CD14-positive monocyte (primary cell): ENCODE measurements at regions not wholly inside any gene's neighbourhood (a gene's known extent, or its start where the extent isn't known, plus 50 kb on each side); places are given as distances from the start of the nearest gene placed in this dataset.

Experiments used
- DNase-seq, 3 donors: peaks; one replicate each; pipeline ENCODE4 v3.0.0-alpha.2; 2011 to 2022
- H2AFZ ChIP-seq: 2 replicates; pipeline ENCODE4 v1.6.0; 2012; ENCODE audit warnings: mild to moderate bottlenecking, low read depth, low read length, inconsistent platforms; ENCODE audit not compliant: insufficient read depth, poor library complexity, severe bottlenecking
- H3K27ac ChIP-seq, 2 donors: 1 replicate in 1 of 2; 2 replicates in 1 of 2; pipeline ENCODE4 v1.5.1; 2012 to 2013; ENCODE audit warnings: low read length in 2 of 2, control low read depth in 1 of 2, inconsistent platforms in 1 of 2, low read depth in 1 of 2, mild to moderate bottlenecking in 1 of 2
- H3K27me3 ChIP-seq, 2 donors: one replicate each; pipeline versions ENCODE4 v1.6.0 to v1.6.1; 2011 to 2013; ENCODE audit warnings: low read length in 2 of 2; ENCODE audit not compliant: control insufficient read depth in 2 of 2, insufficient read depth in 2 of 2
- H3K36me3 ChIP-seq, 2 donors: replicated peaks in 1 of 2; 1 replicate in 1 of 2; 2 replicates in 1 of 2; pipeline versions ENCODE4 v1.5.1 to v1.6.1; 2012 to 2013; ENCODE audit warnings: low read length in 2 of 2, control low read depth in 1 of 2, inconsistent platforms in 1 of 2, mild to moderate bottlenecking in 1 of 2; ENCODE audit not compliant: insufficient read depth in 2 of 2, control insufficient read depth in 1 of 2
- H3K4me1 ChIP-seq, 2 donors: 1 replicate in 1 of 2; 2 replicates in 1 of 2; pipeline versions ENCODE4 v1.5.1 to v1.6.1; 2012 to 2013; ENCODE audit warnings: low read length in 2 of 2, control low read depth in 1 of 2, inconsistent platforms in 1 of 2, mild to moderate bottlenecking in 1 of 2, moderate library complexity in 1 of 2; ENCODE audit not compliant: insufficient read depth in 2 of 2, control insufficient read depth in 1 of 2
- H3K4me2 ChIP-seq: replicated peaks from 2 replicates; pipeline ENCODE3; 2012; ENCODE audit warnings: low read length, moderate library complexity, mild to moderate bottlenecking; ENCODE audit not compliant: poor library complexity, severe bottlenecking; ENCODE audit errors: extremely low read depth
- H3K4me3 ChIP-seq, 3 experiments: fragments of 200-600 bp in 1 of 3; sonication (generic) in 1 of 3; replicated peaks in 1 of 3; 1 replicate in 2 of 3; 2 replicates in 1 of 3; pipeline ENCODE4 v1.5.1; 2011 to 2013; ENCODE audit warnings: low read length in 3 of 3, mild to moderate bottlenecking in 3 of 3, control low read depth in 2 of 3, low read depth in 2 of 3, inconsistent platforms in 1 of 3, moderate library complexity in 1 of 3
- H3K79me2 ChIP-seq: 2 replicates; pipeline ENCODE4 v1.6.0; 2012; ENCODE audit warnings: mild to moderate bottlenecking, control low read depth, inconsistent platforms, low read length, moderate library complexity; ENCODE audit not compliant: insufficient read depth
- H3K9ac ChIP-seq: 2 replicates; pipeline ENCODE4 v1.6.0; 2017; ENCODE audit warnings: low read length, mild to moderate bottlenecking; ENCODE audit not compliant: insufficient read depth, poor library complexity, severe bottlenecking
- H3K9me3 ChIP-seq, 2 donors: replicated peaks in 1 of 2; 1 replicate in 1 of 2; 2 replicates in 1 of 2; pipeline versions ENCODE4 v1.5.1 to v1.6.1; 2012 to 2013; ENCODE audit warnings: low read length in 2 of 2, control low read depth in 1 of 2; ENCODE audit not compliant: control insufficient read depth in 1 of 2, insufficient read depth in 1 of 2
- H4K20me1 ChIP-seq: 2 replicates; pipeline ENCODE4 v1.6.0; 2012; ENCODE audit warnings: mild to moderate bottlenecking, low read length, control low read depth, moderate library complexity; ENCODE audit not compliant: insufficient read depth
- H3K27ac Mint-ChIP-seq, 7 donors: one replicate each; pipeline ENCODE4 v1.8.0; 2020; ENCODE audit warnings: mild to moderate bottlenecking in 7 of 7, mixed read lengths in 7 of 7, moderate library complexity in 6 of 7, inconsistent platforms in 2 of 7
- H3K27me3 Mint-ChIP-seq, 3 donors: one replicate each; pipeline ENCODE4 v1.8.0; 2021 to 2022; ENCODE audit warnings: low read depth in 3 of 3, mild to moderate bottlenecking in 3 of 3, mixed read lengths in 3 of 3, moderate library complexity in 3 of 3, inconsistent platforms in 1 of 3
- H3K36me3 Mint-ChIP-seq, 2 donors: one replicate each; pipeline ENCODE4 v1.8.0; 2020; ENCODE audit warnings: mixed read lengths in 2 of 2, inconsistent platforms in 1 of 2, mild to moderate bottlenecking in 1 of 2
- H3K4me1 Mint-ChIP-seq: one replicate; pipeline ENCODE4 v1.8.0; 2020; ENCODE audit warnings: mild to moderate bottlenecking, mixed read lengths
- H3K4me3 Mint-ChIP-seq, 2 donors: one replicate each; pipeline ENCODE4 v1.8.0; 2020; ENCODE audit warnings: mild to moderate bottlenecking in 2 of 2, mixed read lengths in 2 of 2, moderate library complexity in 1 of 2
- H3K9me3 Mint-ChIP-seq, 7 donors: one replicate each; pipeline ENCODE4 v1.8.0; 2020 to 2022; ENCODE audit warnings: mixed read lengths in 7 of 7, mild to moderate bottlenecking in 6 of 7, moderate library complexity in 6 of 7, inconsistent platforms in 2 of 7
- WGBS: methylation state at CpG from one replicate; pipeline ENCODE4 v1.1.5; 2013; ENCODE audit warnings: missing lambda C conversion rate; ENCODE audit not compliant: insufficient coverage; 5-methylcytosine and 5-hydroxymethylcytosine counted together
- intact Hi-C, 2 donors: fragments of 100-400 bp; cut with micrococcal nuclease; formaldehyde crosslinking; loops; one replicate each; pipeline versions ENCODE4 v1.15.0 to v1.15.1; 2023
- TF ChIP-seq, protein P1 (sequence below): fragments of 200-600 bp; IDR thresholded peaks from one replicate; pipeline ENCODE4 v1.8.0; 2022; ENCODE audit warnings: antibody characterized with exemption, mild to moderate bottlenecking

DNA sequence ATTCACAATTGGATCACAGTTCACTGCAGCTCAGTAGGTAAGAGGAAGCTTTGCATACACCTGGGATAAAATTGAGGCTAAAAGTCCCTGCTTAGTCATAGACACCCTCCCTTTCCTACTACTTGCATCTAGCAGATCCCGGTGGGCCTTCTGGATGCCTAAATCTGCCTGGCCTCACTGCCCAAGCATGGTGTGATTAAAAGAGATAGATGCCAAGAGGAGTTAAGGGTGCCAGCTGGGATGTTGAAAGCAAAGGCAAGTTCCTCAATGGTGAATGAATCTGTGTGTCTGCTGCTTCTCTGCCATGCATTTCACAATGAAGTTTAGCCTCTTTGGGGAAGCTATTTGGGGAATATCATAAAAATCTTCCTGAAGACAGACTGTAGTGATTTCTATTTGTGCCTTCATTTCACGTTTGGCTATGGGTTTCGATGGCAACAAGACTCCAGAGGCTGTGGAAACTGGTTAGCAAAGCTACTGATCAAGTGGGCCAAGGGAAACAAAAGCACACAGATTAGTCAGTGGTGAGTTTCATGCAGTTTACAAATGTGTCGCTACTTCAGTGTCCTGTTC is 534.0 kb downstream of the ANKRD50 start:
- Mint-ChIP-seq H3K9me3 (peaks cover 1 to 11% (median 6%) of the 10 kb centered on the region in 7 donors), H3K4me1 (no peaks in the 10 kb centered on the region), H3K4me3 (no peak overlapping the region), H3K27ac (no peak overlapping the region), H3K36me3 (no peaks in the 10 kb centered on the region), H3K27me3 (no peaks in the 10 kb centered on the region)
- intact Hi-C loops: no loop called here
- Histone ChIP-seq H3K4me1 (no peaks in the 10 kb centered on the region), H4K20me1 (no peaks in the 10 kb centered on the region), H3K36me3 (no peaks in the 10 kb centered on the region), H3K27ac (no peak overlapping the region), H3K9me3 (peaks cover 0 to 3% of the 10 kb centered on the region in 2 donors), H3K9ac (no peak overlapping the region), H2AFZ (no peak overlapping the region), H3K4me2 (no peak overlapping the region), H3K27me3 (no peaks in the 10 kb centered on the region), H3K4me3 (no peak overlapping the region), H3K79me2 (no peaks in the 10 kb centered on the region)
- no peak for DNase-seq
- WGBS: 84% methylated on average over 2 of the region's 4 CpGs
- TF ChIP-seq, protein P1, sequence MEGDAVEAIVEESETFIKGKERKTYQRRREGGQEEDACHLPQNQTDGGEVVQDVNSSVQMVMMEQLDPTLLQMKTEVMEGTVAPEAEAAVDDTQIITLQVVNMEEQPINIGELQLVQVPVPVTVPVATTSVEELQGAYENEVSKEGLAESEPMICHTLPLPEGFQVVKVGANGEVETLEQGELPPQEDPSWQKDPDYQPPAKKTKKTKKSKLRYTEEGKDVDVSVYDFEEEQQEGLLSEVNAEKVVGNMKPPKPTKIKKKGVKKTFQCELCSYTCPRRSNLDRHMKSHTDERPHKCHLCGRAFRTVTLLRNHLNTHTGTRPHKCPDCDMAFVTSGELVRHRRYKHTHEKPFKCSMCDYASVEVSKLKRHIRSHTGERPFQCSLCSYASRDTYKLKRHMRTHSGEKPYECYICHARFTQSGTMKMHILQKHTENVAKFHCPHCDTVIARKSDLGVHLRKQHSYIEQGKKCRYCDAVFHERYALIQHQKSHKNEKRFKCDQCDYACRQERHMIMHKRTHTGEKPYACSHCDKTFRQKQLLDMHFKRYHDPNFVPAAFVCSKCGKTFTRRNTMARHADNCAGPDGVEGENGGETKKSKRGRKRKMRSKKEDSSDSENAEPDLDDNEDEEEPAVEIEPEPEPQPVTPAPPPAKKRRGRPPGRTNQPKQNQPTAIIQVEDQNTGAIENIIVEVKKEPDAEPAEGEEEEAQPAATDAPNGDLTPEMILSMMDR: no peak

DNA sequence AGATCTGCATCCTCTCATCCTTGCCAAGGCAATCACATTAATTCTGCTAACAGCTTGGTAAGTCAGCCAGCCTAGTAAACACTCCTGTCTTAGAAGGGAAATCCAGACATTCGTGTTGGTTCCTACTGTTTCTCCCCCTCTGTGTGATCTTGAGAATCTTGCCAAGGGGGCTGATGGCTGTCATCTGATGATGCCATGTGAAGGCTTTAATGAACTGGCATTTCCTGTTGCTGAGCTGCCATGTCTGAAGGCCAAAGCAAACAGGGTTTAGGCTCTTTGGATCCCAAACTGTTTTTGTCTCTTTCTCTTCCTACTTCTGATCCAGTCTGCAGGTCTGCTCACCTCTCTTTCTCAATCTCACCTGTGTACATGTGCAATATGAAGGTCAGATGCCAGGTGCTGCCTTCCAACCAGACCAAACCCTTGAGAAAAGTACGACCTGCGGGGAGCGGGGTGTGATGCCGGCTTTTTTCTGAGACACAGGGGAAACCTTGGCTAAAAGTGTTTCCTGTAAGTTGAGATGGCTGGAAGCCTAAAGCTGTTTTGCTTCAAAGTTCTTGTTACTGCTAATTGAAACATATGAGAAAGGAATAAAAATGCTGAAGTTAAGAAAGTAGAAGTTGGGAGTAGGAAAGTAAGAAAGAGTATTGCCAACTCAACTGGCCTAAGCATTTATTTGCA is 532.9 kb downstream of the ANKRD50 start:
- Mint-ChIP-seq H3K36me3 (no peaks in the 10 kb centered on the region), H3K27me3 (no peaks in the 10 kb centered on the region), H3K9me3 (peaks cover 1 to 11% (median 6%) of the 10 kb centered on the region in 7 donors), H3K4me1 (no peaks in the 10 kb centered on the region), H3K27ac (no peak overlapping the region), H3K4me3 (no peak overlapping the region)
- intact Hi-C loops: no loop called here
- no peaks in the 10 kb centered on the region for H3K36me3 ChIP-seq
- H3K4me1 ChIP-seq: no peaks in the 10 kb centered on the region
- no peaks in the 10 kb centered on the region for H3K27me3 ChIP-seq
- no peak overlapping the region for H3K4me3 ChIP-seq
- no peak overlapping the region for H3K27ac ChIP-seq
- no peak overlapping the region for H2AFZ ChIP-seq
- no peak overlapping the region for H3K9ac ChIP-seq
- H3K9me3 ChIP-seq: peaks cover 0 to 3% of the 10 kb centered on the region in 2 donors
- no peak overlapping the region for H3K4me2 ChIP-seq
- 7% methylated on average over 3 of the region's 5 CpGs for WGBS
- no peaks in the 10 kb centered on the region for H4K20me1 ChIP-seq
- H3K79me2 ChIP-seq: no peaks in the 10 kb centered on the region
- TF ChIP-seq, protein P1: no peak
- no peak for DNase-seq
